ENCODE measurements at regions not wholly inside any gene's neighbourhood (a gene's known extent, or its start where the extent isn't known, plus 50 kb on each side); places are given as distances from the start of the nearest gene placed in this dataset.

DNA sequence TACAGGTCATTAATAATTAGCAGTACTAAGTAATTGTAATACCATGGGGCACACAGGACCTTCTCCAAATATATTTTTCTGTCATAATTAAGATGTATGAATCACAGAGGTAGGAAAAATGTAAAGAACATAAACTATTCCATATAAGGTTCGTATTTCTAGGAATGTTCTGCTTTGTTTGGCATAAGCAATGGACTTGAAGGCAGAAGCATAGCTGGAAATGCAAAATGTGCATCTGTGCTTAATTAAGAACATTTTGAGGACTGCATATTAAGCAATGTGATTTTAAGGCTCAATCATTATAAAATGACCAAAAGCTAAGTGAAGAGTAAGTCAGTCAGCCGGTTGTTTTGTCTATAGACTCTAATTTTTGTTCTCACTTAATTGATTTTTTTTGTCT is 123.2 kb downstream of the RBM43 start:
- no peak overlapping the region for H3K4me3 ChIP-seq (ENCODE audit: low read depth, low read length)
- TF ChIP-seq, protein P1, sequence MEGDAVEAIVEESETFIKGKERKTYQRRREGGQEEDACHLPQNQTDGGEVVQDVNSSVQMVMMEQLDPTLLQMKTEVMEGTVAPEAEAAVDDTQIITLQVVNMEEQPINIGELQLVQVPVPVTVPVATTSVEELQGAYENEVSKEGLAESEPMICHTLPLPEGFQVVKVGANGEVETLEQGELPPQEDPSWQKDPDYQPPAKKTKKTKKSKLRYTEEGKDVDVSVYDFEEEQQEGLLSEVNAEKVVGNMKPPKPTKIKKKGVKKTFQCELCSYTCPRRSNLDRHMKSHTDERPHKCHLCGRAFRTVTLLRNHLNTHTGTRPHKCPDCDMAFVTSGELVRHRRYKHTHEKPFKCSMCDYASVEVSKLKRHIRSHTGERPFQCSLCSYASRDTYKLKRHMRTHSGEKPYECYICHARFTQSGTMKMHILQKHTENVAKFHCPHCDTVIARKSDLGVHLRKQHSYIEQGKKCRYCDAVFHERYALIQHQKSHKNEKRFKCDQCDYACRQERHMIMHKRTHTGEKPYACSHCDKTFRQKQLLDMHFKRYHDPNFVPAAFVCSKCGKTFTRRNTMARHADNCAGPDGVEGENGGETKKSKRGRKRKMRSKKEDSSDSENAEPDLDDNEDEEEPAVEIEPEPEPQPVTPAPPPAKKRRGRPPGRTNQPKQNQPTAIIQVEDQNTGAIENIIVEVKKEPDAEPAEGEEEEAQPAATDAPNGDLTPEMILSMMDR (IDR thresholded peaks at IDR 0.05; ENCODE audit: insufficient read depth, low read depth, low read length): no peak
- DNase-seq (ENCODE audit: low read depth): peak; percentile 41

DNA sequence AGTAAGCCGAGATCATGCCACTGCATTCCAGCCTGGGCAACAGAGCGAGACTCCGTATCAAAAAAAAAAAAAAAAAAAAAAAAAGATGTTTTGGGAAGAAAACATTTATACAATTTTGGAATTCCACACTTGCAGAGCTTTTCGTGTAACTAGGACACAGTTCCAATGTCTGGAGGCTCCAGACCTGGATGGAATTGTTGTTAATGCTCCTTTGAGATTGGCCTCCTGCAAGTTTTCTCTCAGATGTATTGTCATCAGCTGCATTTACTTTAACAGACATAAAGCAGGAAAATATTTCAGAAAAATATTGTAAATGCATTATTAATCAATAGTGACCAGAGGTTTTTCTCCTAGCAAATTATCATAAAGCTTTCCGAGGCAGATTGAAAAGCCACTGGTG is 124.1 kb downstream of the RBM43 start:
- TF ChIP-seq, protein P1 (IDR thresholded peaks at IDR 0.05; ENCODE audit: insufficient read depth, low read depth, low read length): no peak
- no peak overlapping the region for H3K4me3 ChIP-seq (ENCODE audit: low read depth, low read length)
- DNase-seq (ENCODE audit: low read depth): no peak

DNA sequence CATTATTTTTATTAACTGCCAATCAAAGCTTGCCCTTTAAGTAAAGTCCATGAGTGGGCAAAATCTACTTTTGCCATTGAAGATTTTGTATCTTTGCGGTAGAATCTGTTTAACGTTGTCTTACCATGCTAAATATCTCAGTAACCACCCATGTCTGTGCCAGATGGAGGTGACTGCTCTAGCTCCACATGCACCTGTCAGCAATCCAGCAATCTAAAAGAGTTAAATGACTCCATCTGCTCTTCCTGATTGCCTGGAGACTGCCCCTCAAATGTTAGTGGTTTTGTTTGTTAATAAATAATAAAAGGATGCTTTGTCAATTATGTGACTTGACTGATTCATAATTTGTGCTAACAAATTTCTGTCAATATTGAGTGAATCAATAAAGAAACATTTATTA is 141.7 kb downstream of the RBM43 start:
- no peak for DNase-seq (ENCODE audit: low read depth)
- TF ChIP-seq, protein P1 (IDR thresholded peaks at IDR 0.05; ENCODE audit: insufficient read depth, low read depth, low read length): no peak
- H3K4me3 ChIP-seq (ENCODE audit: low read depth, low read length): no peak overlapping the region

DNA sequence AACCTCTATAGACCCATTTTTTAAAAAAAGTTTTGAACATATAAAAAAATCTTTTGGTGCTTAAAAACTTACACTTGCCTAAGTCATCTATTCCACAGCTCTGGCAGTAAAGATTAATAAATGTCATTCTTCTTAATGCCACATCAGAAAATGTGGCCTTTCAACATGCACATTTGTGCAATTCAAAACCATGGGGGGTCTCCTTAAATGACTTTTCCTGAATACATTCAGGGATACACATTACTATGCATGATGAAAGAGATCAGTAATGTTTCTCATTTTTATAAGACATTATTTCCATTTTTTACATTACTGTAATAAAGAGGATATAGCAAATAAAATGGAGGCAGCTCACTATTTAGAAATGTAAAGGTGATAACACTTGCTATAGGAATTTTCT is 142.3 kb downstream of the RBM43 start:
- TF ChIP-seq, protein P1 (IDR thresholded peaks at IDR 0.05; ENCODE audit: insufficient read depth, low read depth, low read length): no peak
- DNase-seq (ENCODE audit: low read depth): no peak
- H3K4me3 ChIP-seq (ENCODE audit: low read depth, low read length): no peak overlapping the region

DNA sequence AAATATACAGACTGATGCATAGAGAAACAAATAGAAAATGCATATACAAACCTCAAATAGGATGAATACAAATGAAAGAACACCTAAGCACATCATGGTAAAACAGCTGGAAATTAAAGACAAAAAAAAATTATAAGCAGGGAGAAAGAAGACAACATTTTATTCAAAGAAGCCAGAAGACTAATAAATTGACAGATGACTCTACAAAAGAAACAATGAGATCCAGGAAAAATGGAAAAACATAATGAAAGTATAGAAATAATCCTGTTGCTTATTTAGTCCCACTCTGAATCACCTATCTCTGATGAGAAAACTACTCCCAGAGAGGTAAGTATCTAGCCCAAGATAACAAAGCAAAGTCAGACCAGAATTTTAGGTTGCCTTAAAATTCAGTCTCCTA is 143.4 kb downstream of the RBM43 start:
- TF ChIP-seq, protein P1 (IDR thresholded peaks at IDR 0.05; ENCODE audit: insufficient read depth, low read depth, low read length): no peak
- DNase-seq (ENCODE audit: low read depth): no peak
- H3K4me3 ChIP-seq (ENCODE audit: low read depth, low read length): no peak overlapping the region

DNA sequence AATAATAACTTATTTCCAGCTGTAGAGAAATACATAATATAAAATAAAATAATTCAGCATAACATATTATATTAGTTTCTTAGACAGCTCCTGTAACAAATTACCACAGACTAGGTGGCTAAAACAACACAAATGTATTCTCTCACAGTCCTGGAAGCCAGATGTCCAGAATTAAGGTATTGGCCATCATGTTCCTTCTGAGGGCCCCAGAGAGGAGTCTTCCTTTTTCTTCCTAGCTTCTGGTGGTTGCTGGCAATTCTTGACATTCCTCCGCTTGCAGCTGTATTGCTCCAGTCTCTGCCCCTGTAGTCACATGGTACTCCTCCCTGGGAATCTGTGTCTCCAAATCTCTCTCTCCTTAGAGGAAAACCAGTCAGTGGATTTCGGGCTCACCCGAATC is 146.8 kb downstream of the RBM43 start:
- no peak overlapping the region for H3K4me3 ChIP-seq (ENCODE audit: low read depth, low read length)
- DNase-seq (ENCODE audit: low read depth): peak; percentile 12
- TF ChIP-seq, protein P1 (IDR thresholded peaks at IDR 0.05; ENCODE audit: insufficient read depth, low read depth, low read length): no peak

DNA sequence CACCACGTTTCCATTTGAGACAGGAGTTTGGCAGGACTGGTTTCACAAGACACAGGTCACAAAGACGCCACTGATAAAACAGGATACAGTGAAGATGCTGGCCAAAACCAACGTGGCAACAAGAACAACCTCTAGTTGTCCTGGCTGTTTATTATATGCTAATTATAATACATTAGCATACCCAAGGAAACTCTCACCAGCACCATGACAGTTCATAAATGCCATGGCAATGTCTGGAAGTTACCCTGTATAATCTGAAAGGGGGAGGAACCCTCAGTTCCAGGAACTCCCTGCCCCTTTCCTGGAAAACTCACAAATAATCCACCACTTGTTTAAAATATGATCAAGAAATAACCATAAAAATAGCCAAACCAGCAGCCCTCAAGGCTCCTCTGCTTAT is 148.3 kb downstream of the RBM43 start:
- no peak for DNase-seq (ENCODE audit: low read depth)
- H3K4me3 ChIP-seq (ENCODE audit: low read depth, low read length): no peak overlapping the region
- TF ChIP-seq, protein P1 (IDR thresholded peaks at IDR 0.05; ENCODE audit: insufficient read depth, low read depth, low read length): no peak
